Progenitor cell of endocrine pancreas (in vitro differentiated cells): ENCODE measurements at regions not wholly inside any gene's neighbourhood (a gene's known extent, or its start where the extent isn't known, plus 50 kb on each side); places are given as distances from the start of the nearest gene placed in this dataset.
"Not testable (repeated sequence)": the region's sequence is repeated elsewhere in the genome, so short reads cannot be mapped to it uniquely, and the experiment has no call there.

Source experiments
- DNase-seq: peaks from one replicate; pipeline ENCODE4 v3.0.0; 2021; ENCODE audit warnings: low spot score; ENCODE audit not compliant: unreplicated experiment
- H3K27ac Mint-ChIP-seq: 2 replicates; pipeline ENCODE4 v1.8.0; 2021; ENCODE audit warnings: mild to moderate bottlenecking, moderate library complexity, mixed read lengths
- H3K27me3 Mint-ChIP-seq: 2 replicates; pipeline ENCODE4 v1.8.0; 2021; ENCODE audit warnings: mixed read lengths
- H3K36me3 Mint-ChIP-seq: 2 replicates; pipeline ENCODE4 v1.8.0; 2022; ENCODE audit warnings: mixed read lengths; ENCODE audit not compliant: insufficient read depth
- H3K4me1 Mint-ChIP-seq: 2 replicates; pipeline ENCODE4 v1.8.0; 2021; ENCODE audit warnings: low read depth, mixed read lengths
- H3K4me3 Mint-ChIP-seq: 2 replicates; pipeline ENCODE4 v1.8.0; 2021; ENCODE audit warnings: low read depth, mild to moderate bottlenecking, moderate library complexity, mixed read lengths
- H3K9me3 Mint-ChIP-seq: 2 replicates; pipeline ENCODE4 v1.8.0; 2021; ENCODE audit warnings: low read depth, mixed read lengths
- CTCF ChIP-seq: fragments of 200-600 bp; sonication (generic); IDR thresholded peaks from one replicate; pipeline ENCODE4 v1.5.0; 2021; ENCODE audit warnings: antibody characterized with exemption, mild to moderate bottlenecking; ENCODE audit not compliant: unreplicated experiment

- no peak overlapping the region for H3K4me3 Mint-ChIP-seq
- peaks cover 54% of the 10 kb centered on the region for H3K27me3 Mint-ChIP-seq
- TF ChIP-seq CTCF = no peak
- H3K36me3 Mint-ChIP-seq = no peaks in the 10 kb centered on the region
- H3K4me1 Mint-ChIP-seq = peaks cover 1% of the 10 kb centered on the region
- no peak for DNase-seq
- H3K27ac Mint-ChIP-seq = no peak overlapping the region
- no peaks in the 10 kb centered on the region for H3K9me3 Mint-ChIP-seq
Observed at GRCh38 chrX:499870-500364, 113.2 kb upstream of the PPP2R3B start.

- Mint-ChIP-seq H3K4me3 (no peak overlapping the region), H3K27ac (no peak overlapping the region), H3K4me1 (peaks cover 1% of the 10 kb centered on the region), H3K9me3 (no peaks in the 10 kb centered on the region), H3K36me3 (no peaks in the 10 kb centered on the region), H3K27me3 (peaks cover 54% of the 10 kb centered on the region)
- DNase-seq = no peak
- no peak for TF ChIP-seq CTCF
Observed at GRCh38 chrX:500481-501010, 113.8 kb upstream of the PPP2R3B start.

GRCh38 chrX:506341-506740 is 119.6 kb upstream of the PPP2R3B start:
- H3K27ac Mint-ChIP-seq = no peak overlapping the region
- no peaks in the 10 kb centered on the region for H3K36me3 Mint-ChIP-seq
- H3K4me3 Mint-ChIP-seq = no peak overlapping the region
- no peak for TF ChIP-seq CTCF
- no peaks in the 10 kb centered on the region for H3K4me1 Mint-ChIP-seq
- peaks cover 3% of the 10 kb centered on the region for H3K9me3 Mint-ChIP-seq
- H3K27me3 Mint-ChIP-seq = peaks cover 44% of the 10 kb centered on the region
- no peak for DNase-seq

GRCh38 chrX:508163-508562 is 121.5 kb upstream of the PPP2R3B start:
- TF ChIP-seq CTCF = no peak
- no peaks in the 10 kb centered on the region for H3K36me3 Mint-ChIP-seq
- no peak overlapping the region for H3K4me3 Mint-ChIP-seq
- no peak for DNase-seq
- peaks cover 29% of the 10 kb centered on the region for H3K27me3 Mint-ChIP-seq
- no peak overlapping the region for H3K27ac Mint-ChIP-seq
- H3K4me1 Mint-ChIP-seq = no peaks in the 10 kb centered on the region
- H3K9me3 Mint-ChIP-seq = peaks cover 3% of the 10 kb centered on the region

- H3K4me1 Mint-ChIP-seq, H3K36me3 Mint-ChIP-seq, H3K4me3 Mint-ChIP-seq, H3K9me3 Mint-ChIP-seq, DNase-seq, H3K27ac Mint-ChIP-seq: not testable (repeated sequence)
- H3K27me3 Mint-ChIP-seq = peaks cover 29% of the 10 kb centered on the region
Observed at GRCh38 chrX:508821-509220, 121.8 kb upstream of the SHOX start.

- not testable (repeated sequence) for H3K4me1 Mint-ChIP-seq, H3K9me3 Mint-ChIP-seq, H3K27ac Mint-ChIP-seq, H3K36me3 Mint-ChIP-seq, DNase-seq, H3K4me3 Mint-ChIP-seq
- H3K27me3 Mint-ChIP-seq = peaks cover 26% of the 10 kb centered on the region
Observed at GRCh38 chrX:511089-511488, 119.5 kb upstream of the SHOX start.
